ENCODE measurements at regions not wholly inside any gene's neighbourhood (a gene's known extent, or its start where the extent isn't known, plus 50 kb on each side); places are given as distances from the start of the nearest gene placed in this dataset.

- Histone ChIP-seq H3K9me3 (no peaks in the 10 kb centered on the region), H3K4me3 (no peak overlapping the region), H3K36me3 (ENCODE audit: low read depth, missing control alignments) (no peaks in the 10 kb centered on the region), H3K27me3 (no peaks in the 10 kb centered on the region), H3K4me1 (no peaks in the 10 kb centered on the region), H3K27ac (no peak overlapping the region)
- no peak for DNase-seq
- no peak for TF ChIP-seq CTCF (IDR thresholded peaks at IDR 0.05)
- no peak for TF ChIP-seq POLR2A (IDR thresholded peaks at IDR 0.05)
- WGBS, 2 donors = 39 to 51% methylated on average over 3 of the region's 3 CpGs
- intact Hi-C loops (cut with DNase I; ENCODE audit: low total_unique reads) = no loop called here
These were observed 754.6 kb upstream of the SOX11 start for GRCh38 chr2:4937550-4937949.

- Histone ChIP-seq H3K4me1 (no peaks in the 10 kb centered on the region), H3K27me3 (no peaks in the 10 kb centered on the region), H3K27ac (no peak overlapping the region), H3K9me3 (no peaks in the 10 kb centered on the region), H3K36me3 (ENCODE audit: low read depth, missing control alignments) (no peaks in the 10 kb centered on the region), H3K4me3 (no peak overlapping the region)
- TF ChIP-seq POLR2A (IDR thresholded peaks at IDR 0.05) = no peak
- DNase-seq = no peak
- intact Hi-C loops (cut with DNase I; ENCODE audit: low total_unique reads) = no loop called here
- 31 to 52% methylated on average over 6 of the region's 6 CpGs for WGBS, 2 donors
These were observed 754.0 kb upstream of the SOX11 start for GRCh38 chr2:4938206-4938605.

GRCh38 chr2:4942441-4942840 is 749.7 kb upstream of the SOX11 start:
- H3K27me3 ChIP-seq = no peaks in the 10 kb centered on the region
- no peaks in the 10 kb centered on the region for H3K9me3 ChIP-seq
- 63 to 70% methylated on average over 4 of the region's 4 CpGs for WGBS, 2 donors
- no peak overlapping the region for H3K27ac ChIP-seq
- no peak for TF ChIP-seq POLR2A (IDR thresholded peaks at IDR 0.05)
- TF ChIP-seq CTCF (IDR thresholded peaks at IDR 0.05) = no peak
- H3K4me3 ChIP-seq = no peak overlapping the region
- H3K4me1 ChIP-seq = no peaks in the 10 kb centered on the region
- intact Hi-C loops (cut with DNase I; ENCODE audit: low total_unique reads) = no loop called here
- no peak for DNase-seq
- H3K36me3 ChIP-seq (ENCODE audit: low read depth, missing control alignments) = no peaks in the 10 kb centered on the region

GRCh38 chr2:4947911-4948310 is 744.3 kb upstream of the SOX11 start:
- Histone ChIP-seq H3K9me3 (no peaks in the 10 kb centered on the region), H3K4me1 (no peaks in the 10 kb centered on the region), H3K4me3 (no peak overlapping the region), H3K27ac (no peak overlapping the region), H3K27me3 (no peaks in the 10 kb centered on the region), H3K36me3 (ENCODE audit: low read depth, missing control alignments) (no peaks in the 10 kb centered on the region)
- TF ChIP-seq POLR2A (IDR thresholded peaks at IDR 0.05) (no peak), CTCF (IDR thresholded peaks at IDR 0.05) (no peak)
- 75 to 79% methylated on average over 2 of the region's 2 CpGs for WGBS, 2 donors
- intact Hi-C loops (cut with DNase I; ENCODE audit: low total_unique reads) = no loop called here
- DNase-seq = no peak

GRCh38 chr2:4951368-4951767 is 740.8 kb upstream of the SOX11 start:
- no peak for TF ChIP-seq CTCF (IDR thresholded peaks at IDR 0.05)
- no peak for TF ChIP-seq POLR2A (IDR thresholded peaks at IDR 0.05)
- intact Hi-C loops (cut with DNase I; ENCODE audit: low total_unique reads) = no loop called here
- 92 to 95% methylated on average over 4 of the region's 4 CpGs for WGBS, 2 donors
- Histone ChIP-seq H3K4me1 (no peaks in the 10 kb centered on the region), H3K27ac (no peak overlapping the region), H3K9me3 (no peaks in the 10 kb centered on the region), H3K36me3 (ENCODE audit: low read depth, missing control alignments) (no peaks in the 10 kb centered on the region), H3K27me3 (no peaks in the 10 kb centered on the region), H3K4me3 (no peak overlapping the region)
- DNase-seq = no peak
